MCF 10A (cell line): ENCODE measurements at regions not wholly inside any gene's neighbourhood (a gene's known extent, or its start where the extent isn't known, plus 50 kb on each side); places are given as distances from the start of the nearest gene placed in this dataset.

Experiments
- BruUV-seq: library from RNA; stranded (reverse); fragments of 400-500 nt; replicated peaks from 2 replicates; lab custom pipeline; 2021; lab: Mats Ljungman, UMichigan
- CTCF ChIA-PET: fragments of 300-600 bp; sonication (Branson Sonifier 250); formaldehyde crosslinking; extraction: SDS; loops from one replicate; lab custom pipeline; 2021; ENCODE audit warnings: antibody characterized with exemption, inconsistent platforms; lab: Yijun Ruan, JAX
- POLR2A ChIA-PET: fragments of 300-600, 350-650 bp; sonication (Branson Sonifier 250); formaldehyde crosslinking; extraction: SDS; loops from one replicate; lab custom pipeline; 2020; ENCODE audit warnings: antibody characterized with exemption, inconsistent platforms; lab: Yijun Ruan, JAX
- DNase-seq: peaks from one replicate; pipeline ENCODE4 v3.0.0-alpha.2; 2018; ENCODE audit not compliant: unreplicated experiment
- H3K27ac Mint-ChIP-seq: one replicate; pipeline ENCODE4 v1.8.0; 2022; ENCODE audit warnings: mild to moderate bottlenecking, low read depth, mixed read lengths; ENCODE audit not compliant: unreplicated experiment
- H3K27me3 Mint-ChIP-seq: one replicate; pipeline ENCODE4 v1.8.0; 2022; ENCODE audit warnings: mixed read lengths; ENCODE audit not compliant: insufficient read depth, unreplicated experiment
- H3K36me3 Mint-ChIP-seq: one replicate; pipeline ENCODE4 v1.8.0; 2022; ENCODE audit warnings: mild to moderate bottlenecking, moderate library complexity, mixed read lengths; ENCODE audit not compliant: insufficient read depth, unreplicated experiment
- H3K4me1 Mint-ChIP-seq: one replicate; pipeline ENCODE4 v1.8.0; 2022; ENCODE audit warnings: mixed read lengths; ENCODE audit not compliant: insufficient read depth, unreplicated experiment
- H3K4me3 Mint-ChIP-seq: one replicate; pipeline ENCODE4 v1.8.0; 2022; ENCODE audit warnings: mild to moderate bottlenecking, moderate library complexity, mixed read lengths; ENCODE audit not compliant: unreplicated experiment
- H3K9me3 Mint-ChIP-seq: one replicate; pipeline ENCODE4 v1.8.0; 2022; ENCODE audit warnings: mixed read lengths; ENCODE audit not compliant: unreplicated experiment
- CTCF ChIP-seq: fragments of 200-600 bp; IDR thresholded peaks from one replicate; pipeline ENCODE4 v1.8.0; 2022; ENCODE audit warnings: antibody characterized with exemption, mild to moderate bottlenecking; ENCODE audit not compliant: unreplicated experiment
- intact Hi-C: fragments of 100-400 bp; cut with micrococcal nuclease; formaldehyde crosslinking; loops from 2 replicates; pipeline ENCODE4 v1.14.1; 2022

DNA sequence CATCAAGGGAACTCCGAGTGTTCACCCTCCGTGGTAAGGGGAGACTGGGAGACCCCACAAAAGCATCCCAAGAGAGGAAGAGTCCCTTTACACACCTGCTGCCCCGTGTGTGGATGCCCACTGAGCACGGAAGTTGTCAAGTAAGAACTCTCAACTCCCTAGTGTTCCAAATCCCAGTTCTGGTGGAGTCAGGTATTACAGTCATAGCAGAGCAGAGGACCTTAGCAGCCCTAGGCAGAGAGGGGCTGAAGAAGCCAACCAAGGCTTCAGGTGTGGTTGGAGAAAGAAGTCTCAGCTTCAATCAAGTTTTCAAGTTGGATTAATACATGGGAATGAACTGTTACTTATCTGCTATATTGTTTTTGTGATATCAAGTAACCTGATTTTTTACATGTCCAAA is 512.5 kb downstream of the RNF144A start:
- intact Hi-C loops = loop anchor here (5.0 kb wide), 1 partner anchor 227 kb away; no protein-coding TSS in a partner anchor
- H3K36me3 Mint-ChIP-seq = no peaks in the 10 kb centered on the region
- no peak for TF ChIP-seq CTCF
- ChIA-PET CTCF (interaction anchor here (1.0 kb wide), 1 partner anchor 1334 kb away, joined by 4 read pairs; no protein-coding TSS in a partner anchor), POLR2A (no interaction called here)
- no peak overlapping the region for H3K27ac Mint-ChIP-seq
- H3K4me1 Mint-ChIP-seq = no peaks in the 10 kb centered on the region
- no peak for DNase-seq
- H3K9me3 Mint-ChIP-seq = peaks cover 13% of the 10 kb centered on the region
- BruUV-seq = no TSS peak
- H3K27me3 Mint-ChIP-seq = peaks cover 16% of the 10 kb centered on the region
- no peak overlapping the region for H3K4me3 Mint-ChIP-seq

- POLR2A ChIA-PET = no interaction called here
- Mint-ChIP-seq H3K4me3 (no peak overlapping the region), H3K4me1 (no peaks in the 10 kb centered on the region), H3K9me3 (peaks cover 16% of the 10 kb centered on the region), H3K27ac (no peak overlapping the region), H3K27me3 (peaks cover 11% of the 10 kb centered on the region), H3K36me3 (no peaks in the 10 kb centered on the region)
- TF ChIP-seq CTCF = no peak
- CTCF ChIA-PET = no interaction called here
- DNase-seq = no peak
- no TSS peak for BruUV-seq
- intact Hi-C loops = no loop called here
These were observed 513.2 kb downstream of the RNF144A start for GRCh38 chr2:7430421-7430868.

DNA sequence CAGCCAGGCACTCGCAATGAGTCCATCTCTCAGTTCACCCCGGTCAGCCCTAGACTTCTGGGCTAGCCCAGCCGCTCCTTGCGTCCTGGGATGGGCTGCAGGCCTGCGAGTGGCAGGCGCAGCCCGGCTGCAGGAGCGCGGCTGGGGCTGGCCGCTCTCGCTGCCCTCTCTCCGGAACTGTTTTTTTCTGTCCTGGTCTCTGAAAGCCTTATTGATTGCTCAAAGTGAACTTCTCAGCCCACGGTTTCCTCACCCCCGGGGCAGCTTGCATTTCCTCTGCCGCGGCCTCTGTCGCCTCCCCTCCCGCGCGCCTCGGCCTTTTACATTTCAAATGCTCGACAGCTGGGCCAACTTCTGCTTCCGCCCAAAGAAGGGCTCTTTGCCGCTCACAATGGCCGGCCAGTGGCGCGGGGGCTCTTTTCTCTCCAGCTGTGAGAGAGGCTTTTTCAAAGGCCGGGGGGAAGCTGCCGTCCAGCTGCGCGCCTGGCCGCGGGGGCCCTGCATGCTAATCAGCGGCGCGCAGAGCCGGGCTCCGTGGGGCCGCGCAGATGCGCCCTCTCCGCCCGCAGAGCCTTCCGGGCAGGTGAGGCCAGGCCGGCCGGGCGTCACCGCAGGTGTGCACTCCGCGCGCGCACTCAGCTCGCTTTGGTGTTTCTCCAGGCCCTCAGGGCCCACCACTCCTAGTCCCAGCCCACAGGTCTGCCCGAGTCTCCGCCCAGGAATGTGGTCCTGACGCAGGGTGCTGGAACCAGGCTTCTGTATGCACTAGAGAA is 513.8 kb downstream of the RNF144A start:
- H3K9me3 Mint-ChIP-seq = peaks cover 16% of the 10 kb centered on the region
- ChIA-PET CTCF (no interaction called here), POLR2A (no interaction called here)
- intact Hi-C loops = no loop called here
- H3K4me3 Mint-ChIP-seq = no peak overlapping the region
- H3K36me3 Mint-ChIP-seq = no peaks in the 10 kb centered on the region
- no peak for TF ChIP-seq CTCF
- no peaks in the 10 kb centered on the region for H3K4me1 Mint-ChIP-seq
- BruUV-seq = no TSS peak
- DNase-seq = no peak
- H3K27me3 Mint-ChIP-seq = peaks cover 11% of the 10 kb centered on the region
- no peak overlapping the region for H3K27ac Mint-ChIP-seq

GRCh38 chr2:7432436-7432835 is 515.2 kb downstream of the RNF144A start:
- H3K9me3 Mint-ChIP-seq = peaks cover 16% of the 10 kb centered on the region
- TF ChIP-seq CTCF = no peak
- BruUV-seq = no TSS peak
- H3K4me3 Mint-ChIP-seq = no peak overlapping the region
- CTCF ChIA-PET = no interaction called here
- intact Hi-C loops = no loop called here
- no peaks in the 10 kb centered on the region for H3K4me1 Mint-ChIP-seq
- H3K36me3 Mint-ChIP-seq = no peaks in the 10 kb centered on the region
- DNase-seq = no peak
- POLR2A ChIA-PET = no interaction called here
- H3K27me3 Mint-ChIP-seq = peaks cover 11% of the 10 kb centered on the region
- no peak overlapping the region for H3K27ac Mint-ChIP-seq
